NCI-H345 treated with DMSO at 0.1 percent for 48 hours (cell line): ENCODE measurements at regions not wholly inside any gene's neighbourhood (a gene's known extent, or its start where the extent isn't known, plus 50 kb on each side); places are given as distances from the start of the nearest gene placed in this dataset.
"Not testable (repeated sequence)": the region's sequence is repeated elsewhere in the genome, so short reads cannot be mapped to it uniquely, and the experiment has no call there.

Source experiments
- DNase-seq: peaks from one replicate; lab custom pipeline; 2025; ENCODE audit not compliant: unreplicated experiment; lab: John Stamatoyannopoulos, UW

- no peak for DNase-seq
Observed at GRCh38 chr2:173545364-173545763, 190.7 kb downstream of the CDCA7 start.

- DNase-seq = no peak
Observed at GRCh38 chr2:173547499-173547898, 192.8 kb downstream of the CDCA7 start.

GRCh38 chr2:173550143-173550542 is 195.5 kb downstream of the CDCA7 start:
- no peak for DNase-seq

- DNase-seq = no peak
Observed at GRCh38 chr2:173552531-173552930, 197.9 kb downstream of the CDCA7 start.

- DNase-seq = no peak
Observed at GRCh38 chr2:173553593-173553992, 198.9 kb downstream of the CDCA7 start.

- peak; percentile 47 for DNase-seq
Observed at GRCh38 chr2:173555833-173556232, 201.2 kb downstream of the CDCA7 start.

GRCh38 chr2:173556816-173557215 is 202.1 kb downstream of the CDCA7 start:
- DNase-seq = no peak

- no peak for DNase-seq
Observed at GRCh38 chr2:173557497-173557896, 202.8 kb downstream of the CDCA7 start.

- DNase-seq = no peak
Observed at GRCh38 chr2:173567493-173567892, 212.8 kb downstream of the CDCA7 start.

- DNase-seq = no peak
Observed at GRCh38 chr2:173568054-173568453, 213.4 kb downstream of the CDCA7 start.

GRCh38 chr2:173571021-173571821 is 216.5 kb downstream of the CDCA7 start:
- peak; percentile 90 for DNase-seq

- no peak for DNase-seq
Observed at GRCh38 chr2:173571887-173572680, 217.4 kb downstream of the CDCA7 start.

GRCh38 chr2:173572848-173573247 is 218.2 kb downstream of the CDCA7 start:
- no peak for DNase-seq

GRCh38 chr2:173573782-173574181 is 219.1 kb downstream of the CDCA7 start:
- DNase-seq = not testable (repeated sequence)

GRCh38 chr2:173574324-173575112 is 219.8 kb downstream of the CDCA7 start:
- no peak for DNase-seq

- DNase-seq = no peak
Observed at GRCh38 chr2:173578404-173579107, 223.9 kb downstream of the CDCA7 start.

GRCh38 chr2:173580351-173580750 is 225.7 kb downstream of the CDCA7 start:
- no peak for DNase-seq

- no peak for DNase-seq
Observed at GRCh38 chr2:173580956-173581355, 226.3 kb downstream of the CDCA7 start.

GRCh38 chr2:173583196-173583595 is 228.5 kb downstream of the CDCA7 start:
- no peak for DNase-seq

- no peak for DNase-seq
Observed at GRCh38 chr2:173584000-173584399, 229.3 kb downstream of the CDCA7 start.
